HepG2 (cell line): ENCODE measurements at regions not wholly inside any gene's neighbourhood (a gene's known extent, or its start where the extent isn't known, plus 50 kb on each side); places are given as distances from the start of the nearest gene placed in this dataset.

Source experiments
- ATAC-seq: fragments of 200-7000 bp; cut with Tn5 transposase; 3 replicates; pipeline ENCODE4 v1.9.1; 2020; ENCODE audit warnings: mild to moderate bottlenecking, moderate library complexity
- BruUV-seq: library from RNA; stranded (reverse); fragments of 400-500 nt; replicated peaks from 2 replicates; lab custom pipeline; 2021; lab: Mats Ljungman, UMichigan
- CTCF ChIA-PET: fragments of 300-600 bp; formaldehyde crosslinking; extraction: SDS; loops from one replicate; lab custom pipeline; 2021; ENCODE audit warnings: low total read pairs, inconsistent platforms, low intra/inter-chr PET ratio; lab: Yijun Ruan, JAX
- POLR2A ChIA-PET: fragments of 350-600 bp; sonication (Branson Sonifier 250); formaldehyde crosslinking; loops from one replicate; lab custom pipeline; 2020; ENCODE audit warnings: antibody characterized with exemption, inconsistent platforms; lab: Yijun Ruan, JAX
- DNase-seq: peaks from one replicate; pipeline ENCODE4 v3.0.0-alpha.2; 2015; ENCODE audit warnings: low spot score
- FAIRE-seq: peaks from 3 replicates; lab custom pipeline; 2011; peaks lifted over from hg19 to GRCh38; lab: Jason Lieb, UNC
- H2AFZ ChIP-seq: one replicate; pipeline ENCODE4 v1.6.1; 2011; ENCODE audit warnings: low read length, inconsistent platforms
- H3K27ac ChIP-seq: fragments of 300-600 bp; 3 replicates; pipeline ENCODE4 v1.8.0; 2011; ENCODE audit warnings: mixed run types, mild to moderate bottlenecking, mixed read lengths, low read length, inconsistent platforms; ENCODE audit not compliant: insufficient read depth; ENCODE audit errors: extremely low read length
- H3K27me3 ChIP-seq, 2 experiments: fragments of 200-600 bp in 1 of 2; 2 replicates in 1 of 2; 3 replicates in 1 of 2; pipeline versions ENCODE4 v1.6.0 to v1.8.0; 2011; ENCODE audit warnings: low read length in 2 of 2, mild to moderate bottlenecking in 2 of 2, moderate library complexity in 2 of 2, inconsistent platforms in 1 of 2; ENCODE audit not compliant: insufficient read depth in 2 of 2, control insufficient read depth in 1 of 2
- H3K36me3 ChIP-seq, 2 experiments: fragments of 200-600 bp in 1 of 2; replicated peaks in 1 of 2; 2 replicates in 1 of 2; 3 replicates in 1 of 2; pipeline versions ENCODE4 v1.5.1 to v1.8.0; 2011; ENCODE audit warnings: low read length in 2 of 2, inconsistent platforms in 1 of 2; ENCODE audit not compliant: insufficient read depth in 2 of 2, control insufficient read depth in 1 of 2
- H3K4me1 ChIP-seq: 2 replicates; pipeline ENCODE4 v1.5.1; 2012; ENCODE audit warnings: low read length, inconsistent platforms; ENCODE audit not compliant: insufficient read depth
- H3K4me2 ChIP-seq: 2 replicates; pipeline ENCODE4 v1.6.0; 2011; ENCODE audit warnings: low read depth, low read length, inconsistent platforms
- H3K4me3 ChIP-seq, 3 experiments: fragments of 200-600 bp in 1 of 3; sonication (generic), shearing (Covaris generic) in 1 of 3; replicated peaks in 1 of 3; 2 replicates each; pipeline ENCODE4 v1.5.1; 2011 to 2016; ENCODE audit warnings: low read length in 3 of 3, inconsistent platforms in 2 of 3, low read depth in 2 of 3, mild to moderate bottlenecking in 2 of 3, control low read depth in 1 of 3, mixed read lengths in 1 of 3; ENCODE audit not compliant: insufficient read depth in 1 of 3
- H3K79me2 ChIP-seq: one replicate; pipeline ENCODE4 v1.6.1; 2011; ENCODE audit warnings: low read length, inconsistent platforms; ENCODE audit not compliant: insufficient read depth
- H3K9ac ChIP-seq: 2 replicates; pipeline ENCODE4 v1.6.0; 2011; ENCODE audit warnings: mild to moderate bottlenecking, low read depth, low read length, inconsistent platforms; ENCODE audit not compliant: insufficient read depth
- H3K9me3 ChIP-seq: 2 replicates; pipeline ENCODE4 v1.5.1; 2012; ENCODE audit warnings: mild to moderate bottlenecking, low read length
- H4K20me1 ChIP-seq: 2 replicates; pipeline ENCODE4 v1.6.0; 2011; ENCODE audit warnings: inconsistent platforms, mild to moderate bottlenecking, low read length, moderate library complexity; ENCODE audit not compliant: insufficient read depth
- ZNF143 ChIP-seq: sonication (generic); formaldehyde crosslinking; IDR thresholded peaks from 2 replicates; pipeline ENCODE4 v1.4.0; 2020; ENCODE audit warnings: missing genetic modification reagents
- ZNF367 ChIP-seq: sonication (generic); formaldehyde crosslinking; IDR thresholded peaks from 2 replicates; pipeline ENCODE4 v1.4.0; 2020; ENCODE audit warnings: missing genetic modification reagents, borderline replicate concordance
- WGBS: methylation state at CpG from one replicate; pipeline ENCODE4 v1.1.6; 2017; ENCODE audit warnings: low lambda C conversion rate; 5-methylcytosine and 5-hydroxymethylcytosine counted together
- in situ Hi-C: cut with HindIII; loops from 2 replicates; pipeline ENCODE4 v1.10.0; 2017; ENCODE audit warnings: low pct_unique_long_range_greater_than_20kb; ENCODE audit not compliant: extremely low pct_ligation_motif_present
- intact Hi-C: fragments of 100-400 bp; cut with micrococcal nuclease; formaldehyde crosslinking; loops from one replicate; pipeline ENCODE4 v1.10.0; 2022; ENCODE audit not compliant: unreplicated experiment
- TF ChIP-seq, protein P1 (sequence below): sonication (generic); formaldehyde crosslinking; IDR thresholded peaks from 2 replicates; pipeline ENCODE4 v1.5.1; 2020; ENCODE audit warnings: missing genetic modification reagents, mild to moderate bottlenecking, borderline replicate concordance

DNA sequence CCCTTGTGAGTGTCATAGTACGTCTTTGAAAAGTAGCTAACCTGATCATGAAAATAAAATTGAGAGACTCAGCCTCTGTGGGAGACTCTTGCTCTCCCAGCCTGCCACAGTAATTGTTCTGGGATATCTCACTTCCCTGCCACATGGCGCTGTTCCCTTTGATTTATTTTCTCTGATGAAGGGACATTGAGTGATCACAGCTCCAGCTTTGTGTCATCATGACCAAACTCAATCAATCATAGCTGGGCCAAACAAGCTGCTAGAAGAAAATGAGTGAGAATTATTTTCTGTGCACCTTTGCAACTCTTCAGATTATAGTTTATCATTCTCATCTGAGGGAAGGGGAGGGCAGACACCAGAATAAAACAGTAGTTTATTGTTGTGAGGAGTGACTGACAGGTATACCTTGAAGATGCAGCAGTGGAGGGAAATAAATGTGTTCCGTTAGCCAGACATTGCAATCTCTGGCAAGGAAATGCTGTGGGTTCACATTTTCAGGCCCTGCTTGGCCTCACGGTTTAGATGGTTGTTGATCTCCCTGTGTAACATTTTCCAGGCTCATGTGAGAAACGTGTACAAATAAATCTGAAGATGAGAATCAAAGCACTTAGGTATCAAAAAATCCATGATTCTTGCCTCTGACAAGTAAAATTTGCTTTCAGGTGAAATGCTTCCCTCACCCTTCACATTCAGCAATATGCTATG lies 174.7 kb upstream of the FBXL17 start:
- no peaks in the 10 kb centered on the region for H3K79me2 ChIP-seq
- no TSS peak for BruUV-seq
- in situ Hi-C loops: no loop called here
- no peak overlapping the region for H3K4me2 ChIP-seq
- no peak overlapping the region for H2AFZ ChIP-seq
- WGBS: 7% methylated on average over 5 of the region's 5 CpGs
- no peaks in the 10 kb centered on the region for H3K27me3 ChIP-seq
- no peaks in the 10 kb centered on the region for H3K4me1 ChIP-seq
- ChIA-PET CTCF (no interaction called here), POLR2A (no interaction called here)
- H3K27ac ChIP-seq: no peak overlapping the region
- no peaks in the 10 kb centered on the region for H3K36me3 ChIP-seq
- H3K9me3 ChIP-seq: no peaks in the 10 kb centered on the region
- H3K9ac ChIP-seq: no peak overlapping the region
- TF ChIP-seq ZNF367 (CRISPR knock-in tag) (no peak), ZNF143 (no peak)
- TF ChIP-seq, protein P1, sequence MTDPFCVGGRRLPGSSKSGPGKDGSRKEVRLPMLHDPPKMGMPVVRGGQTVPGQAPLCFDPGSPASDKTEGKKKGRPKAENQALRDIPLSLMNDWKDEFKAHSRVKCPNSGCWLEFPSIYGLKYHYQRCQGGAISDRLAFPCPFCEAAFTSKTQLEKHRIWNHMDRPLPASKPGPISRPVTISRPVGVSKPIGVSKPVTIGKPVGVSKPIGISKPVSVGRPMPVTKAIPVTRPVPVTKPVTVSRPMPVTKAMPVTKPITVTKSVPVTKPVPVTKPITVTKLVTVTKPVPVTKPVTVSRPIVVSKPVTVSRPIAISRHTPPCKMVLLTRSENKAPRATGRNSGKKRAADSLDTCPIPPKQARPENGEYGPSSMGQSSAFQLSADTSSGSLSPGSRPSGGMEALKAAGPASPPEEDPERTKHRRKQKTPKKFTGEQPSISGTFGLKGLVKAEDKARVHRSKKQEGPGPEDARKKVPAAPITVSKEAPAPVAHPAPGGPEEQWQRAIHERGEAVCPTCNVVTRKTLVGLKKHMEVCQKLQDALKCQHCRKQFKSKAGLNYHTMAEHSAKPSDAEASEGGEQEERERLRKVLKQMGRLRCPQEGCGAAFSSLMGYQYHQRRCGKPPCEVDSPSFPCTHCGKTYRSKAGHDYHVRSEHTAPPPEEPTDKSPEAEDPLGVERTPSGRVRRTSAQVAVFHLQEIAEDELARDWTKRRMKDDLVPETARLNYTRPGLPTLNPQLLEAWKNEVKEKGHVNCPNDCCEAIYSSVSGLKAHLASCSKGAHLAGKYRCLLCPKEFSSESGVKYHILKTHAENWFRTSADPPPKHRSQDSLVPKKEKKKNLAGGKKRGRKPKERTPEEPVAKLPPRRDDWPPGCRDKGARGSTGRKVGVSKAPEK (CRISPR knock-in tag): no peak
- no peaks in the 10 kb centered on the region for H4K20me1 ChIP-seq
- H3K4me3 ChIP-seq: no peak overlapping the region
- no peak for DNase-seq
- no peak for FAIRE-seq
- intact Hi-C loops: no loop called here
- ATAC-seq: no peak
